K562 (cell line): ENCODE measurements at regions not wholly inside any gene's neighbourhood (a gene's known extent, or its start where the extent isn't known, plus 50 kb on each side); places are given as distances from the start of the nearest gene placed in this dataset.

Experiments used
- CBX5 ChIP-seq: IDR thresholded peaks from 2 replicates; pipeline ENCODE4 v1.6.1; 2014; ENCODE audit warnings: low read depth, borderline replicate concordance
- KAT2B ChIP-seq: IDR thresholded peaks from one replicate; pipeline ENCODE4 v1.6.1; 2012; ENCODE audit warnings: low read depth, mild to moderate bottlenecking, control low read depth, inconsistent platforms, low read length, moderate library complexity
- POLR2A ChIP-seq: fragments of 450-650 bp; conservative IDR thresholded peaks from 2 replicates; pipeline ENCODE4 v1.6.1; 2016
- TF ChIP-seq, protein P1 (sequence below), 3 experiments: IDR thresholded peaks in 2 of 3; conservative IDR thresholded peaks in 1 of 3; 2 replicates each; pipeline ENCODE4 v1.5.1; 2011 to 2012; ENCODE audit warnings: low read length in 3 of 3, mild to moderate bottlenecking in 3 of 3, control low read depth in 2 of 3, improper control_type of control experiment in 1 of 3, inconsistent platforms in 1 of 3, low read depth in 1 of 3, mixed read lengths in 1 of 3, moderate library complexity in 1 of 3; ENCODE audit not compliant: insufficient read depth in 2 of 3

DNA sequence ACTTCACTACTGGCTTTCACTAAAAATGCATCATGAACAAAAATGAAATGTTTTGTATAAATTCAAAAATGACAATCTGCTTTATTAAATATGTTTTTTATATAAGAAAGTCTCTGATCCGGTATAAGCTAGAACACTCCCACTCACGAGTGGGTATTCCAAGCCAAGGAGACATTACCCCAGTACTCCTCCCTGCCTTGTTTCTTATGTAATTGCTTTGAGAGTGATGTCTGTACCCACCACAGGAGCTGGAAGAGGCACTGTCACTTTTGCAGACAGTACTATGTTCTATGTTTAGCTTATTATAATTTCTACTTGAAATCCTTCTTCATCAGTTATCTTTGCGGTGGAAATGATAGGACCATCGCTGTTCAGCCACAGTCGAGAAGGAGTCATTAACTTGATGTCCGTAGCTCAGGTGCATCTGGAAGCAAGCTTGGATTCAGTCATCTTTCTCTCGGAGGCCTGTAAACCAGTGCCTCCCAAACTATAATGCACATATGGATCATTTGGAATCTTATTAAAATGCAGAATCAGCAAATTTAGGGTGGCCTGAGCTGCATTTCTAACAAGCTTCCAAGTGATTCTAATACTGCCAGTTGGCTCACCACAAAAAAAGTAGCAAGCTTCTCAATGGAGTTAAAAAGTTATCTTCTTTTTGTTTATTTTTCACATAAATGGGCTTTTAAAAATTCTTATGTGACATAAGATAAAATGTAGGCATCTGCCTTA is 396.4 kb downstream of the GRIA2 start:
- TF ChIP-seq CBX5, result no peak
- TF ChIP-seq POLR2A, result no peak
- TF ChIP-seq, protein P1, sequence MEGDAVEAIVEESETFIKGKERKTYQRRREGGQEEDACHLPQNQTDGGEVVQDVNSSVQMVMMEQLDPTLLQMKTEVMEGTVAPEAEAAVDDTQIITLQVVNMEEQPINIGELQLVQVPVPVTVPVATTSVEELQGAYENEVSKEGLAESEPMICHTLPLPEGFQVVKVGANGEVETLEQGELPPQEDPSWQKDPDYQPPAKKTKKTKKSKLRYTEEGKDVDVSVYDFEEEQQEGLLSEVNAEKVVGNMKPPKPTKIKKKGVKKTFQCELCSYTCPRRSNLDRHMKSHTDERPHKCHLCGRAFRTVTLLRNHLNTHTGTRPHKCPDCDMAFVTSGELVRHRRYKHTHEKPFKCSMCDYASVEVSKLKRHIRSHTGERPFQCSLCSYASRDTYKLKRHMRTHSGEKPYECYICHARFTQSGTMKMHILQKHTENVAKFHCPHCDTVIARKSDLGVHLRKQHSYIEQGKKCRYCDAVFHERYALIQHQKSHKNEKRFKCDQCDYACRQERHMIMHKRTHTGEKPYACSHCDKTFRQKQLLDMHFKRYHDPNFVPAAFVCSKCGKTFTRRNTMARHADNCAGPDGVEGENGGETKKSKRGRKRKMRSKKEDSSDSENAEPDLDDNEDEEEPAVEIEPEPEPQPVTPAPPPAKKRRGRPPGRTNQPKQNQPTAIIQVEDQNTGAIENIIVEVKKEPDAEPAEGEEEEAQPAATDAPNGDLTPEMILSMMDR (IDR thresholded peaks at IDR 0.05 in 2 of 3, conservative IDR thresholded peaks at IDR 0.05 in 1 of 3; ENCODE audit: insufficient read depth in 2 of 3, low read depth in 1 of 3, low read length in 3 of 3), result no peak
- TF ChIP-seq KAT2B, result no peak
